ENCODE measurements at regions not wholly inside any gene's neighbourhood (a gene's known extent, or its start where the extent isn't known, plus 50 kb on each side); places are given as distances from the start of the nearest gene placed in this dataset.
"Not testable (repeated sequence)": the region's sequence is repeated elsewhere in the genome, so short reads cannot be mapped to it uniquely, and the experiment has no call there.

GRCh38 chr7:131143869-131144268 is 183.8 kb upstream of the MKLN1 start:
- DNase-seq (ENCODE audit: low spot score): no peak

- no peak for DNase-seq (ENCODE audit: low spot score)
Observed at GRCh38 chr7:131145026-131145425, 182.7 kb upstream of the MKLN1 start.

GRCh38 chr7:131145770-131146169 is 181.9 kb upstream of the MKLN1 start:
- no peak for DNase-seq (ENCODE audit: low spot score)

GRCh38 chr7:131147604-131148003 is 180.1 kb upstream of the MKLN1 start:
- DNase-seq (ENCODE audit: low spot score): no peak

GRCh38 chr7:131148258-131148657 is 179.4 kb upstream of the MKLN1 start:
- no peak for DNase-seq (ENCODE audit: low spot score)

GRCh38 chr7:131148708-131149428 is 178.8 kb upstream of the MKLN1 start:
- DNase-seq (ENCODE audit: low spot score): no peak

GRCh38 chr7:131149429-131149773 is 178.3 kb upstream of the MKLN1 start:
- DNase-seq (ENCODE audit: low spot score): no peak

- no peak for DNase-seq (ENCODE audit: low spot score)
Observed at GRCh38 chr7:131149840-131150239, 177.8 kb upstream of the MKLN1 start.

GRCh38 chr7:131151034-131151433 is 176.6 kb upstream of the MKLN1 start:
- DNase-seq (ENCODE audit: low spot score): no peak

- no peak for DNase-seq (ENCODE audit: low spot score)
Observed at GRCh38 chr7:131152766-131153165, 174.9 kb upstream of the MKLN1 start.

- DNase-seq (ENCODE audit: low spot score): no peak
Observed at GRCh38 chr7:131154380-131154779, 173.3 kb upstream of the MKLN1 start.

GRCh38 chr7:131157530-131158243 is 170.0 kb upstream of the MKLN1 start:
- peak; percentile 45 for DNase-seq (ENCODE audit: low spot score)

GRCh38 chr7:131158244-131158636 is 169.4 kb upstream of the MKLN1 start:
- DNase-seq (ENCODE audit: low spot score): not testable (repeated sequence)

GRCh38 chr7:131159961-131160361 is 167.7 kb upstream of the MKLN1 start:
- no peak for DNase-seq (ENCODE audit: low spot score)

GRCh38 chr7:131161103-131161502 is 166.6 kb upstream of the MKLN1 start:
- DNase-seq (ENCODE audit: low spot score): no peak

GRCh38 chr7:131164025-131164925 is 163.4 kb upstream of the MKLN1 start:
- DNase-seq (ENCODE audit: low spot score): no peak

- DNase-seq (ENCODE audit: low spot score): no peak
Observed at GRCh38 chr7:131166066-131166465, 161.6 kb upstream of the MKLN1 start.

- no peak for DNase-seq (ENCODE audit: low spot score)
Observed at GRCh38 chr7:131170440-131171271, 157.0 kb upstream of the MKLN1 start.

- no peak for DNase-seq (ENCODE audit: low spot score)
Observed at GRCh38 chr7:131173145-131173890, 154.4 kb upstream of the MKLN1 start.

GRCh38 chr7:131174391-131174790 is 153.3 kb upstream of the MKLN1 start:
- no peak for DNase-seq (ENCODE audit: low spot score)

GRCh38 chr7:131174855-131175254 is 152.8 kb upstream of the MKLN1 start:
- DNase-seq (ENCODE audit: low spot score): no peak
